Hepatocyte (in vitro differentiated cells): ENCODE measurements at regions not wholly inside any gene's neighbourhood (a gene's known extent, or its start where the extent isn't known, plus 50 kb on each side); places are given as distances from the start of the nearest gene placed in this dataset.

Experiments used
- DNase-seq: peaks from one replicate; pipeline ENCODE4 v3.0.0-alpha.2; 2016; ENCODE audit warnings: low spot score
- H2AFZ ChIP-seq: fragments of 200-600 bp; sonication (generic); 2 replicates; pipeline ENCODE4 v1.6.0; 2016; ENCODE audit warnings: antibody characterized with exemption, mild to moderate bottlenecking
- H3K27ac ChIP-seq: fragments of 200-600 bp; sonication (generic); 2 replicates; pipeline ENCODE4 v1.5.1; 2016; ENCODE audit warnings: mild to moderate bottlenecking
- H3K27me3 ChIP-seq: fragments of 200-600 bp; sonication (generic); 2 replicates; pipeline ENCODE4 v1.6.1; 2016
- H3K36me3 ChIP-seq: fragments of 200-600 bp; sonication (generic); replicated peaks from 2 replicates; pipeline ENCODE4 v1.5.1; 2016; ENCODE audit warnings: low read depth; ENCODE audit not compliant: insufficient read depth
- H3K4me1 ChIP-seq: fragments of 200-600 bp; sonication (generic); 2 replicates; pipeline ENCODE4 v1.5.1; 2016; ENCODE audit warnings: mild to moderate bottlenecking, moderate library complexity; ENCODE audit not compliant: insufficient read depth
- H3K4me2 ChIP-seq: fragments of 200-600 bp; sonication (generic); 2 replicates; pipeline ENCODE4 v1.6.0; 2016
- H3K4me3 ChIP-seq: fragments of 200-600 bp; sonication (generic); 2 replicates; pipeline ENCODE4 v1.5.1; 2016; ENCODE audit warnings: mild to moderate bottlenecking
- H3K79me2 ChIP-seq: fragments of 200-600 bp; sonication (generic); 2 replicates; pipeline ENCODE4 v1.6.0; 2017; ENCODE audit warnings: mild to moderate bottlenecking
- H3K9me2 ChIP-seq: fragments of 200-600 bp; sonication (generic); replicated peaks from 2 replicates; pipeline ENCODE4 v1.6.0; 2017; ENCODE audit warnings: mild to moderate bottlenecking; ENCODE audit not compliant: insufficient read depth
- H3K9me3 ChIP-seq: fragments of 200-600 bp; sonication (generic); 2 replicates; pipeline ENCODE4 v1.5.1; 2016; ENCODE audit warnings: low read depth, mild to moderate bottlenecking
- H4K20me1 ChIP-seq: fragments of 200-600 bp; sonication (generic); 2 replicates; pipeline ENCODE4 v1.6.0; 2016; ENCODE audit warnings: mild to moderate bottlenecking; ENCODE audit not compliant: insufficient read depth, poor library complexity, severe bottlenecking
- CTCF ChIP-seq: fragments of 200-600 bp; sonication (generic); IDR thresholded peaks from 2 replicates; pipeline ENCODE4 v1.5.1; 2016; ENCODE audit warnings: antibody characterized with exemption, mild to moderate bottlenecking; ENCODE audit not compliant: poor library complexity
- EZH2 ChIP-seq: fragments of 200-600 bp; sonication (generic); IDR thresholded peaks from 2 replicates; pipeline ENCODE4 v1.6.1; 2016; ENCODE audit warnings: antibody characterized with exemption, mild to moderate bottlenecking, borderline replicate concordance
- EZH2phosphoT487 ChIP-seq: fragments of 200-600 bp; sonication (generic); IDR thresholded peaks from one replicate; pipeline ENCODE4 v1.6.1; 2018; ENCODE audit warnings: antibody characterized with exemption, mild to moderate bottlenecking, low read depth, moderate library complexity; ENCODE audit not compliant: unreplicated experiment, severe bottlenecking
- WGBS: methylation state at CpG from one replicate; pipeline ENCODE4 v1.1.6; 2016; ENCODE audit warnings: low lambda C conversion rate; ENCODE audit errors: missing lambda C conversion rate; 5-methylcytosine and 5-hydroxymethylcytosine counted together

- no peaks in the 10 kb centered on the region for H3K79me2 ChIP-seq
- no peaks in the 10 kb centered on the region for H3K36me3 ChIP-seq
- no peaks in the 10 kb centered on the region for H3K4me1 ChIP-seq
- no peak for DNase-seq
- no peaks in the 10 kb centered on the region for H3K27me3 ChIP-seq
- no peak overlapping the region for H3K4me2 ChIP-seq
- H3K9me2 ChIP-seq, result no peaks in the 10 kb centered on the region
- H2AFZ ChIP-seq, result no peak overlapping the region
- no peak overlapping the region for H3K27ac ChIP-seq
- no peaks in the 10 kb centered on the region for H3K9me3 ChIP-seq
- H4K20me1 ChIP-seq, result no peaks in the 10 kb centered on the region
- H3K4me3 ChIP-seq, result no peak overlapping the region
- TF ChIP-seq CTCF, result no peak
- TF ChIP-seq EZH2, result no peak
- no peak for TF ChIP-seq EZH2phosphoT487
- 83% methylated on average over 1 of the region's 1 CpG for WGBS
These were observed 269.6 kb upstream of the PPFIA2 start for GRCh38 chr12:82028772-82029171.

GRCh38 chr12:82027612-82028011, 268.5 kb upstream of the PPFIA2 start:
- Histone ChIP-seq H3K27ac (no peak overlapping the region), H3K4me3 (no peak overlapping the region), H4K20me1 (no peaks in the 10 kb centered on the region), H2AFZ (no peak overlapping the region), H3K9me2 (no peaks in the 10 kb centered on the region), H3K4me2 (no peak overlapping the region), H3K9me3 (no peaks in the 10 kb centered on the region), H3K79me2 (no peaks in the 10 kb centered on the region), H3K27me3 (no peaks in the 10 kb centered on the region), H3K4me1 (no peaks in the 10 kb centered on the region), H3K36me3 (no peaks in the 10 kb centered on the region)
- TF ChIP-seq CTCF, result no peak
- TF ChIP-seq EZH2phosphoT487, result no peak
- no peak for TF ChIP-seq EZH2
- DNase-seq, result no peak
- WGBS, result 92% methylated on average over 1 of the region's 1 CpG

GRCh38 chr12:82025462-82025861, 266.3 kb upstream of the PPFIA2 start:
- H3K27ac ChIP-seq, result no peak overlapping the region
- no peaks in the 10 kb centered on the region for H3K36me3 ChIP-seq
- H3K9me3 ChIP-seq, result no peaks in the 10 kb centered on the region
- H3K27me3 ChIP-seq, result no peaks in the 10 kb centered on the region
- H3K79me2 ChIP-seq, result no peaks in the 10 kb centered on the region
- H4K20me1 ChIP-seq, result no peaks in the 10 kb centered on the region
- WGBS, result 83% methylated on average over 7 of the region's 7 CpGs
- no peaks in the 10 kb centered on the region for H3K4me1 ChIP-seq
- no peak for TF ChIP-seq EZH2phosphoT487
- no peak for TF ChIP-seq CTCF
- TF ChIP-seq EZH2, result no peak
- no peak for DNase-seq
- H3K9me2 ChIP-seq, result no peaks in the 10 kb centered on the region
- H2AFZ ChIP-seq, result no peak overlapping the region
- no peak overlapping the region for H3K4me2 ChIP-seq
- H3K4me3 ChIP-seq, result no peak overlapping the region

GRCh38 chr12:82019533-82019932, 260.4 kb upstream of the PPFIA2 start:
- H4K20me1 ChIP-seq, result no peaks in the 10 kb centered on the region
- DNase-seq, result no peak
- H3K79me2 ChIP-seq, result no peaks in the 10 kb centered on the region
- H3K4me1 ChIP-seq, result peaks cover 4% of the 10 kb centered on the region
- H3K27ac ChIP-seq, result no peak overlapping the region
- no peaks in the 10 kb centered on the region for H3K9me2 ChIP-seq
- H3K27me3 ChIP-seq, result no peaks in the 10 kb centered on the region
- no peak overlapping the region for H3K4me2 ChIP-seq
- TF ChIP-seq EZH2 (no peak), EZH2phosphoT487 (no peak), CTCF (peak; percentile 28)
- no peak overlapping the region for H3K4me3 ChIP-seq
- no peaks in the 10 kb centered on the region for H3K36me3 ChIP-seq
- H2AFZ ChIP-seq, result no peak overlapping the region
- no peaks in the 10 kb centered on the region for H3K9me3 ChIP-seq
